Bronchial epithelial cell (primary cell): ENCODE measurements at regions not wholly inside any gene's neighbourhood (a gene's known extent, or its start where the extent isn't known, plus 50 kb on each side); places are given as distances from the start of the nearest gene placed in this dataset.

Source experiments
- DNase-seq: peaks from one replicate; pipeline ENCODE4 v3.0.0-alpha.2; 2010; ENCODE audit warnings: low read depth
- FAIRE-seq: peaks from 2 replicates; lab custom pipeline; 2011; peaks lifted over from hg19 to GRCh38; lab: Jason Lieb, UNC
- H3K27me3 ChIP-seq: 2 replicates; pipeline ENCODE4 v1.5.1; 2011; ENCODE audit warnings: low read length; ENCODE audit not compliant: control insufficient read depth, insufficient read depth
- H3K36me3 ChIP-seq: 2 replicates; pipeline ENCODE4 v1.5.1; 2011; ENCODE audit warnings: low read length; ENCODE audit not compliant: control insufficient read depth, insufficient read depth
- H3K4me3 ChIP-seq: 2 replicates; pipeline ENCODE4 v1.5.1; 2011; ENCODE audit warnings: mild to moderate bottlenecking, low read depth, low read length, control low read depth
- TF ChIP-seq, protein P1 (sequence below): IDR thresholded peaks from 2 replicates; pipeline ENCODE4 v1.5.1; 2011; ENCODE audit warnings: mild to moderate bottlenecking, moderate library complexity, low read length, control low read depth, inconsistent platforms; ENCODE audit not compliant: insufficient read depth, severe bottlenecking

DNA sequence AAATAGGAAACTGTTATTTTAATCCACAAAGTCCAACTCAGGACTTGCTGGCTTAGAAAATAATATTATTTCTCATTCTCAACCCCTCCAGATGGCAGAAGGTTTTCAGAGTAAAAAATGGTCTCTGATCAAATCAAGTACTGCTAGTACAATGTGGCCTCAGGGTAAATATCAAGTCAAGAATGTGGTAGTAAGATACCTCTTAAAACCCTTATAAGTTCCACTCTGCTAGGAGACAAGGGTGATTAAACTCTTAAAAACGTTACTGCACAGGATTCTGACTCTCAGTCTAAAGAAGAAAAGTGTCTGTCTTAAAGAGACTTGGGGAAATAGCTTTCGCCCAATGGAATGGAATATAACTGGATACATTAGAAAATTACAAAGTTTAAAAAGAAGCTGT, 120.8 kb upstream of the PDE4D start:
- H3K36me3 ChIP-seq = no peaks in the 10 kb centered on the region
- DNase-seq = no peak
- no peak overlapping the region for H3K4me3 ChIP-seq
- FAIRE-seq = no peak
- TF ChIP-seq, protein P1, sequence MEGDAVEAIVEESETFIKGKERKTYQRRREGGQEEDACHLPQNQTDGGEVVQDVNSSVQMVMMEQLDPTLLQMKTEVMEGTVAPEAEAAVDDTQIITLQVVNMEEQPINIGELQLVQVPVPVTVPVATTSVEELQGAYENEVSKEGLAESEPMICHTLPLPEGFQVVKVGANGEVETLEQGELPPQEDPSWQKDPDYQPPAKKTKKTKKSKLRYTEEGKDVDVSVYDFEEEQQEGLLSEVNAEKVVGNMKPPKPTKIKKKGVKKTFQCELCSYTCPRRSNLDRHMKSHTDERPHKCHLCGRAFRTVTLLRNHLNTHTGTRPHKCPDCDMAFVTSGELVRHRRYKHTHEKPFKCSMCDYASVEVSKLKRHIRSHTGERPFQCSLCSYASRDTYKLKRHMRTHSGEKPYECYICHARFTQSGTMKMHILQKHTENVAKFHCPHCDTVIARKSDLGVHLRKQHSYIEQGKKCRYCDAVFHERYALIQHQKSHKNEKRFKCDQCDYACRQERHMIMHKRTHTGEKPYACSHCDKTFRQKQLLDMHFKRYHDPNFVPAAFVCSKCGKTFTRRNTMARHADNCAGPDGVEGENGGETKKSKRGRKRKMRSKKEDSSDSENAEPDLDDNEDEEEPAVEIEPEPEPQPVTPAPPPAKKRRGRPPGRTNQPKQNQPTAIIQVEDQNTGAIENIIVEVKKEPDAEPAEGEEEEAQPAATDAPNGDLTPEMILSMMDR = no peak
- H3K27me3 ChIP-seq = no peaks in the 10 kb centered on the region

DNA sequence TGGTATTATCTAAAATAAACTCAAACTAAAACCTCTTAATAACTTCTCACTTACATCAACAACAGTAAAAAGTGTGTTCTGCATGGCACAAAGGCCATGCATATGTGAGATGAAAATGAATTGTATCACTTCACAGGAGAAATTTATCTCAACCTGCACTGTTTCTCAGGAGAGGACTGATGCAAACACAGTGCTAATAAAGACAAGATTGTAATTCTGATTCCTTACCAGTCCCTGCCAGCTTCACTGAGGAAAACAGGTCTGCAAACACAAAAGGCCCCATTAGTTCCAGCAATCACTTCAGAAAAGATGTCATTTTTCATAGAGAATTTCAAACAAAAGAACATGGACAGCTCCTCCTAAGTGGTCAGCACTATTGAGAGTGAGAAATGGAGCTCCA, 117.3 kb upstream of the PDE4D start:
- H3K4me3 ChIP-seq = no peak overlapping the region
- TF ChIP-seq, protein P1 = no peak
- FAIRE-seq (no peak), DNase-seq (no peak)
- no peaks in the 10 kb centered on the region for H3K27me3 ChIP-seq
- H3K36me3 ChIP-seq = no peaks in the 10 kb centered on the region

DNA sequence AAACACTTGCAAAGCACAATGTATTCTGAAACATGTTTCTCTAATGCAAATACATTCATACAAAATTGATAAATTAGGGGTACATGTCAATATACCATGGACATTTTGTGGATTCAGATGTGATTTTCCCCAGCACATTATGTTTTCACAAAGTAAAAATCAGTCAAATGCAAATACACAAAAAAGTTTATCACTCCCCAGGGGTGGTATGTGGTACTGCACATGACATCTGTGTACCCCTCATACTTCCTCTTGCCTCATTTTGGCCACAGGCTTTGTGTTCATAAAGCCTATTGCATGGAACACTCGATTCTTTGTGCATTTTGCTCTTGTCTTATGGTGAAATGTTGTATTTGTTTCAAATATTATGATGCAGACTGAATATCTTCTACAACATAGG, 116.8 kb upstream of the PDE4D start:
- Histone ChIP-seq H3K27me3 (no peaks in the 10 kb centered on the region), H3K36me3 (no peaks in the 10 kb centered on the region), H3K4me3 (no peak overlapping the region)
- TF ChIP-seq, protein P1 = no peak
- DNase-seq (no peak), FAIRE-seq (no peak)

DNA sequence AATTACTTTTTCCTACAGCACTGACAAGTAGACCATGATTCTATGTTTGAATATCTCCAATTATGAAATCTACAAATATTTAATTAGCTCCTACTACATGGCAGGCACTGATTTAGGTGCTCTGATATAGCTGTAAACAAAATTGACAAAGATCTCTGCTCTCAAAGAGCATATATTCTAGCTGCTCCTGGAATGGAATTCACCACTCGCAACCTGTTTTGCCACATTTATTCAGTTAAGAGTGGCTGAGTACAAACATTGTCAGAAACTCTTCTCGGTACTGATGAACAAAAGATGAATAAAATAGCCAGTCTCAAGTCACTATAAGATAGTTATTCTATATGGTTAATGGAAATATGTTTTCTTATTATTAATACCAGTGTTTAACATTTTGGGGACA, 114.2 kb upstream of the PDE4D start:
- Histone ChIP-seq H3K4me3 (no peak overlapping the region), H3K27me3 (no peaks in the 10 kb centered on the region), H3K36me3 (no peaks in the 10 kb centered on the region)
- no peak for FAIRE-seq
- TF ChIP-seq, protein P1 = no peak
- no peak for DNase-seq

DNA sequence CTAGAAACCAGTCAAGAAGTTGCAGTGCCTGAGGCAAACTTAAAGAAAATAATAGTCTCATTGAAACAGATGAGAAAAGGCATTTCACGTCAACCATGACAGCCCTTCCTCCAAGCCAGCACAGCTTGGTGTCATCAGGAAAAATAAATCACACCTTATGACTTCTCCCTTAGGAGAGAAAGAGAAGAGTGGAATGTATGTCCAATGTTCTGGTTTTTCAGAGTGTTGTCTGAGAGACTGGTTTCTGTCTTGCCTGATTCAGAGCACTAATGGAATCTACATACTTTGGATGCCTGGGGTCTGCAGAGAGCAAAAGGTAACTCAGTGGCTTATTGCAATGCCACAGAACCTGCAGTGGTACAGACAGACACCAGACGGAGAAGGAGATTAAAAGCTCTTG, 105.5 kb upstream of the PDE4D start:
- TF ChIP-seq, protein P1 = no peak
- H3K4me3 ChIP-seq = no peak overlapping the region
- H3K36me3 ChIP-seq = no peaks in the 10 kb centered on the region
- DNase-seq = no peak
- no peak for FAIRE-seq
- H3K27me3 ChIP-seq = no peaks in the 10 kb centered on the region

DNA sequence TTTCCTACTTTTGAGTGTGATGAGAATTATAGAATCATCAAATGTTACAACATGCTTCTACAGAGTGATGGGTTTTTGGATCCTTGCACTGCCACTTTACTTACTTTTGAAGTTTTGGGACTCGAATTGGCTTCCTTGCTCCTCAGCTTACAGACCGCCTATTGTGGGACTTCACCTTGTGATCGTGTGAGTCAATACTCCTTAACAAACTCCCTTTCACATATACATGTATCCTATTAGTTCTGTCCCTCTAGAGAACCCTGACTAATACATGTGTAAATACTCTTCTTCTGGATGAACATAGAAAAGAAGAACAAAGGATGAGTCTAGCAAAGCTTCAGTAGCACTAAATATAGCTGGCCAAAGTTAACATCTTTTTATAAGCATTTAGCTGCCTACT, 98.7 kb upstream of the PDE4D start:
- TF ChIP-seq, protein P1 = no peak
- DNase-seq (no peak), FAIRE-seq (no peak)
- Histone ChIP-seq H3K27me3 (no peaks in the 10 kb centered on the region), H3K36me3 (no peaks in the 10 kb centered on the region), H3K4me3 (no peak overlapping the region)
